Upper lobe of left lung (tissue), 6 donors: ENCODE measurements at regions not wholly inside any gene's neighbourhood (a gene's known extent, or its start where the extent isn't known, plus 50 kb on each side); places are given as distances from the start of the nearest gene placed in this dataset.

Experiments
- ATAC-seq, 2 donors: fragments of 200-7000 bp; cut with Tn5 transposase; one replicate each; pipeline ENCODE4 v1.9.1; 2022; ENCODE audit warnings: mild to moderate bottlenecking in 2 of 2, moderate library complexity in 2 of 2; ENCODE audit not compliant: low FRiP score in 2 of 2
- DNase-seq, 2 donors: peaks; one replicate each; pipeline ENCODE4 v3.0.0-alpha.2; 2019 to 2020
- H3K27ac ChIP-seq, 4 donors: fragments of 200-600 bp; sonication (generic); one replicate each; pipeline ENCODE4 v1.5.1; 2016 to 2019
- H3K27me3 ChIP-seq, 4 donors: fragments of 200-600 bp; sonication (generic); one replicate each; pipeline ENCODE4 v1.5.1; 2017 to 2019
- H3K36me3 ChIP-seq, 4 donors: fragments of 200-600 bp; sonication (generic); one replicate each; pipeline ENCODE4 v1.5.1; 2016 to 2019
- H3K4me1 ChIP-seq, 4 donors: fragments of 200-600 bp; sonication (generic); one replicate each; pipeline ENCODE4 v1.5.1; 2018 to 2019
- H3K4me3 ChIP-seq, 4 donors: fragments of 200-600 bp; sonication (generic); one replicate each; pipeline ENCODE4 v1.5.1; 2017 to 2019; ENCODE audit warnings: mild to moderate bottlenecking in 2 of 4, moderate library complexity in 1 of 4
- H3K9me3 ChIP-seq, 4 donors: fragments of 200-600 bp; sonication (generic); one replicate each; pipeline ENCODE4 v1.5.1; 2018 to 2019
- EP300 ChIP-seq, 4 donors: sonication (generic); formaldehyde crosslinking; IDR thresholded peaks; one replicate each; pipeline ENCODE4 v1.5.1; 2017; ENCODE audit warnings: antibody characterized with exemption in 4 of 4, control low read depth in 2 of 4
- POLR2A ChIP-seq, 4 donors: fragments of 450-650 bp; IDR thresholded peaks; one replicate each; pipeline ENCODE4 v1.5.1; 2016 to 2017; ENCODE audit warnings: antibody characterized with exemption in 4 of 4, mild to moderate bottlenecking in 2 of 4
- POLR2AphosphoS5 ChIP-seq, 2 donors: sonication (generic); formaldehyde crosslinking; IDR thresholded peaks; one replicate each; pipeline ENCODE4 v1.5.1; 2017; ENCODE audit warnings: antibody characterized with exemption in 2 of 2
- WGBS, 2 donors: methylation state at CpG; one replicate each; pipeline ENCODE4 v1.1.5; 2017 to 2018; 5-methylcytosine and 5-hydroxymethylcytosine counted together
- TF ChIP-seq, protein P1 (sequence below), 6 experiments: fragments of 450-650 bp in 4 of 6; fragments of 200-600 bp in 2 of 6; sonication (generic) in 2 of 6; IDR thresholded peaks; one replicate each; pipeline ENCODE4 v1.5.1; 2016 to 2019; ENCODE audit warnings: antibody characterized with exemption in 6 of 6
- donor health status: DM: no; HTN: no; CAD: no; lungs with moderate emphysema.
- donor health status: DM: no; HTN: yes; CAD: no; lungs with severe emphysema.

DNA sequence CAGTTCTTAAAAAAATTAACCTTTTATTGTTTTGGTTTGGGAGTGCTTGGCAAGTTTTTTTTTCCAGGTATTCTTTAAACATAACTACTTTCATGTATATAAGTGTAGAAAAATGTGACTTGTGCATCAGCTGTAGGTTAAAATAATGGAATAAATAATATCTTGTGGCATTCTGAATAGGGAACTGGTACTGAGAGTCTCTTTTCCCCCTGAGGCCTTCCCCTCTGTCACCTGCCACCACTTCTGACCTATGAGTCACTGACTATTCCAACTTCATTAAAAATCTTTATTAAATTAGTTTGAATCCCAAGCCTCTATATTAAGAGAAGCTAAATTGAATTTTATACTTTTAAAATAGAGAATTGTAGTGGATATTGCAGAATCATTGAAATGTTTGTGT lies 805.7 kb downstream of the METTL15 start:
- H3K4me1 ChIP-seq, result no peaks in the 10 kb centered on the region
- no peak for TF ChIP-seq EP300 (IDR thresholded peaks at IDR 0.05)
- TF ChIP-seq, protein P1, sequence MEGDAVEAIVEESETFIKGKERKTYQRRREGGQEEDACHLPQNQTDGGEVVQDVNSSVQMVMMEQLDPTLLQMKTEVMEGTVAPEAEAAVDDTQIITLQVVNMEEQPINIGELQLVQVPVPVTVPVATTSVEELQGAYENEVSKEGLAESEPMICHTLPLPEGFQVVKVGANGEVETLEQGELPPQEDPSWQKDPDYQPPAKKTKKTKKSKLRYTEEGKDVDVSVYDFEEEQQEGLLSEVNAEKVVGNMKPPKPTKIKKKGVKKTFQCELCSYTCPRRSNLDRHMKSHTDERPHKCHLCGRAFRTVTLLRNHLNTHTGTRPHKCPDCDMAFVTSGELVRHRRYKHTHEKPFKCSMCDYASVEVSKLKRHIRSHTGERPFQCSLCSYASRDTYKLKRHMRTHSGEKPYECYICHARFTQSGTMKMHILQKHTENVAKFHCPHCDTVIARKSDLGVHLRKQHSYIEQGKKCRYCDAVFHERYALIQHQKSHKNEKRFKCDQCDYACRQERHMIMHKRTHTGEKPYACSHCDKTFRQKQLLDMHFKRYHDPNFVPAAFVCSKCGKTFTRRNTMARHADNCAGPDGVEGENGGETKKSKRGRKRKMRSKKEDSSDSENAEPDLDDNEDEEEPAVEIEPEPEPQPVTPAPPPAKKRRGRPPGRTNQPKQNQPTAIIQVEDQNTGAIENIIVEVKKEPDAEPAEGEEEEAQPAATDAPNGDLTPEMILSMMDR (IDR thresholded peaks at IDR 0.05), result no peak
- TF ChIP-seq POLR2A (IDR thresholded peaks at IDR 0.05), result no peak
- TF ChIP-seq POLR2AphosphoS5 (IDR thresholded peaks at IDR 0.05), result no peak
- no peaks in the 10 kb centered on the region for H3K9me3 ChIP-seq
- DNase-seq (no peak), ATAC-seq (no peak)
- H3K27me3 ChIP-seq, result no peaks in the 10 kb centered on the region
- no peaks in the 10 kb centered on the region for H3K36me3 ChIP-seq
- no peak overlapping the region for H3K4me3 ChIP-seq
- H3K27ac ChIP-seq, result no peak overlapping the region

DNA sequence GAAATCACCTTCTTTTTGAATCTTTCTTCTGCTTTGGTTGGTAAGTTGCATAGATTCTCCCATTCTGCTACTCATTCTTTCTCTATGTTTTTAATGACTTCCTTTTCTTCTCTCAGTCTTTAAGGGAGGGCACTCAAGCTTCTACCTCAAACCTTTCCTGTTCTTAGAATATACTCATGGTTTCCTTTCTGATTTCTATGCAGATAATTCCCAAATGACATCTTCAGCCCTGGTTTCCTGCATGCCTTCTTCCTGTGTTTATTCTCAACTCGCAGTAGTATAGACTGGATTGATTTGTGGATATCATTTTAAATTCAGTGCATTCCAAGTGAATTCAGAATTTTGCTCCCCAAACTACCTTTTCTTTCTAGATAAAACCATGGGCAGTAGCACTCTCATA lies 803.6 kb downstream of the METTL15 start:
- WGBS, 2 donors, result 16 to 33% methylated on average over 1 of the region's 1 CpG
- Histone ChIP-seq H3K36me3 (no peaks in the 10 kb centered on the region), H3K4me1 (no peaks in the 10 kb centered on the region), H3K27ac (no peak overlapping the region), H3K9me3 (no peaks in the 10 kb centered on the region), H3K4me3 (no peak overlapping the region), H3K27me3 (no peaks in the 10 kb centered on the region)
- DNase-seq (no peak), ATAC-seq (no peak)
- TF ChIP-seq, protein P1 (IDR thresholded peaks at IDR 0.05), result no peak
- TF ChIP-seq POLR2A (IDR thresholded peaks at IDR 0.05), result no peak
- no peak for TF ChIP-seq EP300 (IDR thresholded peaks at IDR 0.05)
- no peak for TF ChIP-seq POLR2AphosphoS5 (IDR thresholded peaks at IDR 0.05)

DNA sequence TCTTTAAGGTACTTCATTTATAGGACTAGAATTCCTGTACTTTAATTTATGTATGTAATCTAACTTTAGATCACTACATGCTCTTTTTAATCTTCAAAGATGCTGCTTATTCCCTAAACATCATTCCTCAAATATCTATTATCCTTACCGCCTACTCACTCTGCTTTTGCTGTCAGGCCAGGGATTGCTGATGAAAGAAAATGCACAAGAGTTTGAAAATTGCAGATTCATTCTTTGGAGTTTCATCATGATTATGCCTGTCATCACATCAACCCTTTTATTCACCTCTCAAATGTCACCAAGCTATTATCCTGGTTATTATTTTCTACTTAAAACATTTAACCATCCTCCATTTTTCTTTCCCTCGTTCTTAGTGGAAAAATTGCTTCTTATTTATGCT lies 802.7 kb downstream of the METTL15 start:
- H3K27me3 ChIP-seq, result no peaks in the 10 kb centered on the region
- H3K9me3 ChIP-seq, result no peaks in the 10 kb centered on the region
- WGBS, 2 donors, result 72 to 78% methylated on average over 2 of the region's 2 CpGs
- H3K27ac ChIP-seq, result no peak overlapping the region
- no peak for ATAC-seq
- no peaks in the 10 kb centered on the region for H3K36me3 ChIP-seq
- TF ChIP-seq, protein P1 (IDR thresholded peaks at IDR 0.05), result no peak
- TF ChIP-seq POLR2A (IDR thresholded peaks at IDR 0.05) (no peak), POLR2AphosphoS5 (IDR thresholded peaks at IDR 0.05) (no peak), EP300 (IDR thresholded peaks at IDR 0.05) (no peak)
- no peak for DNase-seq
- H3K4me1 ChIP-seq, result no peaks in the 10 kb centered on the region
- H3K4me3 ChIP-seq, result no peak overlapping the region

DNA sequence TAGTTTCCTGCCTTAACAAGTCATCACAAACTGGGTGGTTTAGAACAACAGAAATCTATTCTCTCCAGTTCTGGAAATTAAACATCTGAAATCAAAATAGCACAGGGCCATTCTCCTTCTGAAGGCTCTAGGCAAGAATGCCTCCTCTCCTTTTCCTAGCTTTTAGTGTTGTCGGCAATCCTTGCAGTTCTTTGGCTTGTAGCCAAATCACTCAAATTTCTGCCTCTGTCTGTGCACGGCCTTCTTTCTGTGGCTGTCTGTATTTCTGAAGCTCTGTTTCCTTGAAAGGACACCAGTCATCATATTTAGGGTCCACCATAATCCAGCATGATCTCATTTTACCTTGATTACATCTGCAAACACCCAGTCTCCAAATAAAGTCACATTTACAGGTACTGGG lies 795.5 kb downstream of the METTL15 start:
- H3K27me3 ChIP-seq, result no peaks in the 10 kb centered on the region
- no peaks in the 10 kb centered on the region for H3K4me1 ChIP-seq
- WGBS, 2 donors, result 26 to 27% methylated on average over 2 of the region's 2 CpGs
- H3K27ac ChIP-seq, result no peak overlapping the region
- no peaks in the 10 kb centered on the region for H3K9me3 ChIP-seq
- ATAC-seq, result no peak
- TF ChIP-seq POLR2AphosphoS5 (IDR thresholded peaks at IDR 0.05) (no peak), EP300 (IDR thresholded peaks at IDR 0.05) (no peak), POLR2A (IDR thresholded peaks at IDR 0.05) (no peak)
- TF ChIP-seq, protein P1 (IDR thresholded peaks at IDR 0.05), result no peak
- no peak for DNase-seq
- no peak overlapping the region for H3K4me3 ChIP-seq
- no peaks in the 10 kb centered on the region for H3K36me3 ChIP-seq

DNA sequence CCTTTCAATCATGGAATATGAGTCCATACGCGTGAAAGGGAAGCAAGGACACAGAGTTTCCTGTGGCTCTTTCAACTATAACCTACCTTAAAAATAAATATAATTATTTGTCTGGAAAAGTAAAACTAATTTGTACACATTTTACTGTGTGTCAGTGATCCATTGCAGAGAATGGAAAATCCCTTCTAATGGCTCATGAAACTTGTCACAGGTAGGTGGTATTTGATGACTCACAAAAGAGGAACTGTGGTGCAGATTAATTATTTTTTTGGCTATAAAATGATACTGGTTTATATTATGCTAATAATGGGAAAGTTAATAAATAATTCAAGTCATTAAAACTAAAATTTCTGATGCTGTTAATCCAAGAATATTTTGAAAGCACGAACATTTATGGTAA lies 792.2 kb downstream of the METTL15 start:
- TF ChIP-seq EP300 (IDR thresholded peaks at IDR 0.05), result no peak
- TF ChIP-seq, protein P1 (IDR thresholded peaks at IDR 0.05), result no peak
- no peak for TF ChIP-seq POLR2AphosphoS5 (IDR thresholded peaks at IDR 0.05)
- TF ChIP-seq POLR2A (IDR thresholded peaks at IDR 0.05), result no peak
- H3K4me3 ChIP-seq, result no peak overlapping the region
- ATAC-seq, result no peak
- H3K4me1 ChIP-seq, result no peaks in the 10 kb centered on the region
- no peaks in the 10 kb centered on the region for H3K9me3 ChIP-seq
- WGBS, 2 donors, result 59 to 73% methylated on average over 3 of the region's 3 CpGs
- no peak overlapping the region for H3K27ac ChIP-seq
- DNase-seq, result no peak
- H3K27me3 ChIP-seq, result no peaks in the 10 kb centered on the region
- H3K36me3 ChIP-seq, result no peaks in the 10 kb centered on the region
